ENCODE measurements at regions not wholly inside any gene's neighbourhood (a gene's known extent, or its start where the extent isn't known, plus 50 kb on each side); places are given as distances from the start of the nearest gene placed in this dataset.
"Not testable (repeated sequence)": the region's sequence is repeated elsewhere in the genome, so short reads cannot be mapped to it uniquely, and the experiment has no call there.

- DNase-seq: no peak
Observed at GRCh38 chr16:31754998-31755615, 118.5 kb upstream of the ZNF267 start.

- no peak for DNase-seq
Observed at GRCh38 chr16:31764103-31764502, 109.5 kb upstream of the ZNF267 start.

GRCh38 chr16:31767267-31767666 is 106.3 kb upstream of the ZNF267 start:
- no peak for DNase-seq

GRCh38 chr16:31780342-31780741 is 93.3 kb upstream of the ZNF267 start:
- no peak for DNase-seq

GRCh38 chr16:31785126-31785525 is 88.5 kb upstream of the ZNF267 start:
- DNase-seq: no peak

GRCh38 chr16:31807086-31807485 is 66.5 kb upstream of the ZNF267 start:
- DNase-seq: no peak

GRCh38 chr16:31810863-31811262 is 62.7 kb upstream of the ZNF267 start:
- DNase-seq: no peak

- not testable (repeated sequence) for DNase-seq
Observed at GRCh38 chr16:31816141-31816540, 57.5 kb upstream of the ZNF267 start.

- no peak for DNase-seq
Observed at GRCh38 chr16:31819386-31819785, 54.2 kb upstream of the ZNF267 start.

- DNase-seq: no peak
Observed at GRCh38 chr16:31819948-31820347, 53.7 kb upstream of the ZNF267 start.
